ENCODE measurements at regions not wholly inside any gene's neighbourhood (a gene's known extent, or its start where the extent isn't known, plus 50 kb on each side); places are given as distances from the start of the nearest gene placed in this dataset.

DNA sequence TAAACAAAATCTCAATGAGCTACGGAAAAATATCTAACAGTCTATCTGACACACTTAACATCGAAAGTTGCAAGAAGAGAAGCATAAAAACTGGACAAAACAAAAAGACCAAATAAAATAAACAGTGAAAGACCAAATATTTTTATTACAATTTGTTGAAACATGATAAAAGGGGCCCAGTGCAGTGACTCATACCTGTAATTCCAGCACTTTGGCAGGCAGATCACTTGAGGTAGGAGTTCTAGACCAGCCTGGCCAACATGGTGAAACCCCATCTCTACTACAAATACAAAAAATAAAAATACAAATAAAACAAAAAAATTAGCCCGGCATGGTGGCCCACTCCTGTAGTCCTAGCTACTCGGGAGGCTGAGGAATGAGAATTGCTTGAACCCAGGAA is 914.0 kb upstream of the ALCAM start:
- Histone ChIP-seq H3K4me2 (ENCODE audit: low read length) (no peak overlapping the region), H3K9me3 (ENCODE audit: low read length) (no peaks in the 10 kb centered on the region), H3K27ac (ENCODE audit: low read length) (no peak overlapping the region), H3K4me3 (ENCODE audit: low read length) (no peak overlapping the region), H2AFZ (ENCODE audit: low read depth, low read length) (no peak overlapping the region), H3K27me3 (ENCODE audit: insufficient read depth, low read depth, low read length) (no peaks in the 10 kb centered on the region), H3K36me3 (ENCODE audit: insufficient read depth, low read length) (no peaks in the 10 kb centered on the region), H3K9me2 (ENCODE audit: insufficient read depth, low read length) (no peaks in the 10 kb centered on the region), H3F3A (ENCODE audit: insufficient read depth, low read length, poor library complexity, severe bottlenecking) (no peaks in the 10 kb centered on the region), H4K20me1 (ENCODE audit: insufficient read depth) (no peaks in the 10 kb centered on the region), H3K79me2 (replicated peaks; ENCODE audit: insufficient read depth, low read length) (no peaks in the 10 kb centered on the region), H3K9ac (ENCODE audit: low read length) (no peak overlapping the region)
- TF ChIP-seq, protein P1, sequence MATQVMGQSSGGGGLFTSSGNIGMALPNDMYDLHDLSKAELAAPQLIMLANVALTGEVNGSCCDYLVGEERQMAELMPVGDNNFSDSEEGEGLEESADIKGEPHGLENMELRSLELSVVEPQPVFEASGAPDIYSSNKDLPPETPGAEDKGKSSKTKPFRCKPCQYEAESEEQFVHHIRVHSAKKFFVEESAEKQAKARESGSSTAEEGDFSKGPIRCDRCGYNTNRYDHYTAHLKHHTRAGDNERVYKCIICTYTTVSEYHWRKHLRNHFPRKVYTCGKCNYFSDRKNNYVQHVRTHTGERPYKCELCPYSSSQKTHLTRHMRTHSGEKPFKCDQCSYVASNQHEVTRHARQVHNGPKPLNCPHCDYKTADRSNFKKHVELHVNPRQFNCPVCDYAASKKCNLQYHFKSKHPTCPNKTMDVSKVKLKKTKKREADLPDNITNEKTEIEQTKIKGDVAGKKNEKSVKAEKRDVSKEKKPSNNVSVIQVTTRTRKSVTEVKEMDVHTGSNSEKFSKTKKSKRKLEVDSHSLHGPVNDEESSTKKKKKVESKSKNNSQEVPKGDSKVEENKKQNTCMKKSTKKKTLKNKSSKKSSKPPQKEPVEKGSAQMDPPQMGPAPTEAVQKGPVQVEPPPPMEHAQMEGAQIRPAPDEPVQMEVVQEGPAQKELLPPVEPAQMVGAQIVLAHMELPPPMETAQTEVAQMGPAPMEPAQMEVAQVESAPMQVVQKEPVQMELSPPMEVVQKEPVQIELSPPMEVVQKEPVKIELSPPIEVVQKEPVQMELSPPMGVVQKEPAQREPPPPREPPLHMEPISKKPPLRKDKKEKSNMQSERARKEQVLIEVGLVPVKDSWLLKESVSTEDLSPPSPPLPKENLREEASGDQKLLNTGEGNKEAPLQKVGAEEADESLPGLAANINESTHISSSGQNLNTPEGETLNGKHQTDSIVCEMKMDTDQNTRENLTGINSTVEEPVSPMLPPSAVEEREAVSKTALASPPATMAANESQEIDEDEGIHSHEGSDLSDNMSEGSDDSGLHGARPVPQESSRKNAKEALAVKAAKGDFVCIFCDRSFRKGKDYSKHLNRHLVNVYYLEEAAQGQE (IDR thresholded peaks at IDR 0.05; ENCODE audit: borderline replicate concordance): no peak
- TF ChIP-seq MXI1 (conservative IDR thresholded peaks at IDR 0.05; ENCODE audit: poor library complexity, severe bottlenecking) (no peak), EP300 (conservative IDR thresholded peaks at IDR 0.05; ENCODE audit: poor library complexity, severe bottlenecking) (no peak)

DNA sequence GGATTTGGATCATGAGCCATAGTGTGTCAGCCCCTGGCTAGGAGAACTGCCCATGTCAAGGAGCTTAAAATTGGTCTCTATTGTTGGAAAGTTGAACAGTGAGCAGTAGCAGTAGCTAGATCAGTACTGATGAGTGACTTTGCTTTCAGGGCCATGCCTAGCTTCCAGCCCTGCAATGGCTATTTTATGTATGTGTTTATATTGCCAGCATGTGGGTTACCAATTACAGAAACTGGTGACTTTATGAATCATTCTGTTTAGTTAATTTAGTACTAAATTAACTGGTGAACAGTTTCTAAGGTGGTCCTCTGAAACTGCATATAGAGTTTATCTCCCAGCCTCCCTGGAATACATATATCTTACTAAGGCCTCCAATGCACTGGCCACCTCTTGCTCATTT is 908.1 kb upstream of the ALCAM start:
- TF ChIP-seq MXI1 (conservative IDR thresholded peaks at IDR 0.05; ENCODE audit: poor library complexity, severe bottlenecking) (no peak), POLR2AphosphoS5 (IDR thresholded peaks at IDR 0.05) (no peak), RAD21 (conservative IDR thresholded peaks at IDR 0.05) (no peak), EZH2 (IDR thresholded peaks at IDR 0.05; ENCODE audit: borderline replicate concordance, insufficient read depth, low read length, poor library complexity, severe bottlenecking) (no peak), EP300 (conservative IDR thresholded peaks at IDR 0.05; ENCODE audit: poor library complexity, severe bottlenecking) (no peak), TAF1 (IDR thresholded peaks at IDR 0.05; ENCODE audit: low read depth) (no peak), SMC3 (conservative IDR thresholded peaks at IDR 0.05; ENCODE audit: poor library complexity) (no peak)
- TF ChIP-seq, protein P2, sequence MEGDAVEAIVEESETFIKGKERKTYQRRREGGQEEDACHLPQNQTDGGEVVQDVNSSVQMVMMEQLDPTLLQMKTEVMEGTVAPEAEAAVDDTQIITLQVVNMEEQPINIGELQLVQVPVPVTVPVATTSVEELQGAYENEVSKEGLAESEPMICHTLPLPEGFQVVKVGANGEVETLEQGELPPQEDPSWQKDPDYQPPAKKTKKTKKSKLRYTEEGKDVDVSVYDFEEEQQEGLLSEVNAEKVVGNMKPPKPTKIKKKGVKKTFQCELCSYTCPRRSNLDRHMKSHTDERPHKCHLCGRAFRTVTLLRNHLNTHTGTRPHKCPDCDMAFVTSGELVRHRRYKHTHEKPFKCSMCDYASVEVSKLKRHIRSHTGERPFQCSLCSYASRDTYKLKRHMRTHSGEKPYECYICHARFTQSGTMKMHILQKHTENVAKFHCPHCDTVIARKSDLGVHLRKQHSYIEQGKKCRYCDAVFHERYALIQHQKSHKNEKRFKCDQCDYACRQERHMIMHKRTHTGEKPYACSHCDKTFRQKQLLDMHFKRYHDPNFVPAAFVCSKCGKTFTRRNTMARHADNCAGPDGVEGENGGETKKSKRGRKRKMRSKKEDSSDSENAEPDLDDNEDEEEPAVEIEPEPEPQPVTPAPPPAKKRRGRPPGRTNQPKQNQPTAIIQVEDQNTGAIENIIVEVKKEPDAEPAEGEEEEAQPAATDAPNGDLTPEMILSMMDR (IDR thresholded peaks at IDR 0.05; ENCODE audit: poor library complexity, severe bottlenecking): no peak
- TF ChIP-seq, protein P1 (IDR thresholded peaks at IDR 0.05; ENCODE audit: borderline replicate concordance): no peak
- Histone ChIP-seq H3K27ac (ENCODE audit: low read length) (no peak overlapping the region), H3K27me3 (ENCODE audit: insufficient read depth, low read depth, low read length) (no peaks in the 10 kb centered on the region), H3K36me3 (ENCODE audit: insufficient read depth, low read length) (no peaks in the 10 kb centered on the region), H3K79me2 (replicated peaks; ENCODE audit: insufficient read depth, low read length) (no peaks in the 10 kb centered on the region), H3K4me2 (ENCODE audit: low read length) (no peak overlapping the region), H4K20me1 (ENCODE audit: insufficient read depth) (no peaks in the 10 kb centered on the region), H3K9me2 (ENCODE audit: insufficient read depth, low read length) (no peaks in the 10 kb centered on the region), H2AFZ (ENCODE audit: low read depth, low read length) (no peak overlapping the region), H3K9ac (ENCODE audit: low read length) (no peak overlapping the region), H3F3A (ENCODE audit: insufficient read depth, low read length, poor library complexity, severe bottlenecking) (no peaks in the 10 kb centered on the region), H3K9me3 (ENCODE audit: low read length) (no peaks in the 10 kb centered on the region), H3K4me3 (ENCODE audit: low read length) (no peak overlapping the region)
